Activated CD8-positive, alpha-beta T cell treated with anti-CD3 and anti-CD28 coated beads for 36 hours (primary cell): ENCODE measurements at regions not wholly inside any gene's neighbourhood (a gene's known extent, or its start where the extent isn't known, plus 50 kb on each side); places are given as distances from the start of the nearest gene placed in this dataset.

Source experiments
- ATAC-seq: fragments of 200-7000 bp; cut with Tn5 transposase; one replicate; pipeline ENCODE4 v1.10.0; 2021; ENCODE audit warnings: mild to moderate bottlenecking, moderate library complexity
- CTCF ChIA-PET: fragments of 350-600 bp; sonication (Branson Sonifier 250); formaldehyde crosslinking; loops from one replicate; lab custom pipeline; 2021; ENCODE audit warnings: antibody characterized with exemption; lab: Charles Lee
- POLR2A ChIA-PET: fragments of 350-600 bp; sonication (Branson Sonifier 250); formaldehyde crosslinking; loops from one replicate; lab custom pipeline; 2021; ENCODE audit warnings: antibody characterized with exemption; lab: Charles Lee
- DNase-seq: peaks from one replicate; pipeline ENCODE4 v3.0.0-alpha.2; 2020
- H3K27ac Mint-ChIP-seq: one replicate; pipeline ENCODE4 v1.8.0; 2021; ENCODE audit warnings: mild to moderate bottlenecking, mixed read lengths
- H3K27me3 Mint-ChIP-seq: one replicate; pipeline ENCODE4 v1.8.0; 2021; ENCODE audit warnings: mixed read lengths
- H3K36me3 Mint-ChIP-seq: one replicate; pipeline ENCODE4 v1.8.0; 2021; ENCODE audit warnings: low read depth, mixed read lengths
- H3K4me1 Mint-ChIP-seq: one replicate; pipeline ENCODE4 v1.8.0; 2021; ENCODE audit warnings: low read depth, mixed read lengths
- H3K4me3 Mint-ChIP-seq: one replicate; pipeline ENCODE4 v1.8.0; 2021; ENCODE audit warnings: mild to moderate bottlenecking, moderate library complexity, mixed read lengths
- H3K9me3 Mint-ChIP-seq: one replicate; pipeline ENCODE4 v1.8.0; 2021; ENCODE audit warnings: mixed read lengths
- intact Hi-C: fragments of 100-400 bp; cut with micrococcal nuclease; formaldehyde crosslinking; loops from one replicate; pipeline ENCODE4 v1.10.0; 2022
- TF ChIP-seq, protein P1 (sequence below): fragments of 200-600 bp; IDR thresholded peaks from one replicate; pipeline ENCODE4 v1.8.0; 2022; ENCODE audit warnings: antibody characterized with exemption, mild to moderate bottlenecking

DNA sequence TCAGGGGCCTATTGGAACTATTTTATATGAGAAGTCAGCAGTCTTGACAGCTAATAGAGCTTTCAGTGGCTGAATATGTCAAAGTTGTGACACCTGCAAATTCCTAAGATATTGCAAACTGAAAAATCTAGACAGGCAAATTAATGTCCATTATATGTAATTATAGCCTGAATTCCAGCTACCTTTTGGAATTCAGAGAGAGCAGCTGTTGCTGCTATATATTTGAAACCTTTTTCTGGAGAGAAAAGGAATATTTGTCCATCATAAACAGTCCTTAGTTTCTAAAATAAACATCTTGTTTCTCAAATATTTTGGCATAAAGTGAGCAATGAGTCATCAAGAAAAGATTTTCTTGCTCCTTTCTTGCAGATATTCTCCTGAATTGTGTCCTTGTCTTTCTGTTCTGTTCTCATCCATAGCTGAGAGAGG lies 408.9 kb upstream of the SEMA3D start:
- Mint-ChIP-seq H3K27me3 (no peaks in the 10 kb centered on the region), H3K4me1 (no peaks in the 10 kb centered on the region), H3K27ac (no peak overlapping the region), H3K9me3 (no peaks in the 10 kb centered on the region), H3K4me3 (no peak overlapping the region), H3K36me3 (no peaks in the 10 kb centered on the region)
- ChIA-PET POLR2A (no interaction called here), CTCF (no interaction called here)
- intact Hi-C loops: no loop called here
- TF ChIP-seq, protein P1, sequence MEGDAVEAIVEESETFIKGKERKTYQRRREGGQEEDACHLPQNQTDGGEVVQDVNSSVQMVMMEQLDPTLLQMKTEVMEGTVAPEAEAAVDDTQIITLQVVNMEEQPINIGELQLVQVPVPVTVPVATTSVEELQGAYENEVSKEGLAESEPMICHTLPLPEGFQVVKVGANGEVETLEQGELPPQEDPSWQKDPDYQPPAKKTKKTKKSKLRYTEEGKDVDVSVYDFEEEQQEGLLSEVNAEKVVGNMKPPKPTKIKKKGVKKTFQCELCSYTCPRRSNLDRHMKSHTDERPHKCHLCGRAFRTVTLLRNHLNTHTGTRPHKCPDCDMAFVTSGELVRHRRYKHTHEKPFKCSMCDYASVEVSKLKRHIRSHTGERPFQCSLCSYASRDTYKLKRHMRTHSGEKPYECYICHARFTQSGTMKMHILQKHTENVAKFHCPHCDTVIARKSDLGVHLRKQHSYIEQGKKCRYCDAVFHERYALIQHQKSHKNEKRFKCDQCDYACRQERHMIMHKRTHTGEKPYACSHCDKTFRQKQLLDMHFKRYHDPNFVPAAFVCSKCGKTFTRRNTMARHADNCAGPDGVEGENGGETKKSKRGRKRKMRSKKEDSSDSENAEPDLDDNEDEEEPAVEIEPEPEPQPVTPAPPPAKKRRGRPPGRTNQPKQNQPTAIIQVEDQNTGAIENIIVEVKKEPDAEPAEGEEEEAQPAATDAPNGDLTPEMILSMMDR: no peak
- DNase-seq: no peak
- no peak for ATAC-seq

DNA sequence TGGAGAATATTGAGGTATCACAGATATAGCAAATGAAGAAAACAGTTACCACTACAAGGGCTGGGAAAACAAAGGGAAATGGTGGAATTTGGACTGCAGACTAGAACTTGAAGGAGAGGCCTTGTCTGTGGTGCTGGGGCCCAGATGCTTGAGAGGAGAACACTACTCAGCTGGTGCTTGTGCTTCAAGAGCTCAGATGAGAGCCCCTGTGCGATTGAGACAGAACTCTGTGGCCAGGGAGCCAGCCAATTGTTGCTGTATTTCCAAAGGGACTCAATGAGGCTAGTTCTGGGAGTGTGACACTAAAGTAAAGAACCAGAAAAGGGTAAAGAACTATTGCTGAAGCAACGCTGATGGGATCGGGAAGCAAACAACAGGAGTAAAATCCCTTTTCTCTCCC lies 406.5 kb upstream of the SEMA3D start:
- no peak for ATAC-seq
- no peak for DNase-seq
- no peaks in the 10 kb centered on the region for H3K36me3 Mint-ChIP-seq
- no peaks in the 10 kb centered on the region for H3K9me3 Mint-ChIP-seq
- no peaks in the 10 kb centered on the region for H3K27me3 Mint-ChIP-seq
- POLR2A ChIA-PET: no interaction called here
- CTCF ChIA-PET: no interaction called here
- TF ChIP-seq, protein P1: no peak
- intact Hi-C loops: no loop called here
- no peaks in the 10 kb centered on the region for H3K4me1 Mint-ChIP-seq
- H3K4me3 Mint-ChIP-seq: no peak overlapping the region
- no peak overlapping the region for H3K27ac Mint-ChIP-seq

DNA sequence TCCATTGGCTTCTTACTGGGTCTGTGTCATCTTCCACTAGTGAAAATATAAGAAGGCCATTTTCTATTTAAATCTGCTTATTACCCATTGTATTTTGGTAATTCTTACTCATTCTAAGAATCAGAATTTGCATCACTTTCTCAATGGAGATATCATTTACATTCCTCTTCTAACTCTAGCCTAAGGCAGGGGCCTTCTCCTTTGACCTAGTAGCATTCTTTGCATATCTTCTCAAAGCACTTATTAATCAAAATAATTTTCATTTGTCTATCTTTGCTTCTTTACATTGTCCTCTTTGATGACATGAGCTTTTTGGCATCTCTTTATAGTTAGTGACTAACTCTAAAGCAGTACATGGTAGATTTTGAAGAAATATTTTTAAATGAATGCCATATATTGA lies 400.9 kb upstream of the SEMA3D start:
- Mint-ChIP-seq H3K27ac (no peak overlapping the region), H3K27me3 (no peaks in the 10 kb centered on the region), H3K36me3 (no peaks in the 10 kb centered on the region), H3K9me3 (no peaks in the 10 kb centered on the region), H3K4me1 (no peaks in the 10 kb centered on the region), H3K4me3 (no peak overlapping the region)
- ChIA-PET POLR2A (no interaction called here), CTCF (no interaction called here)
- ATAC-seq (no peak), DNase-seq (no peak)
- intact Hi-C loops: no loop called here
- TF ChIP-seq, protein P1: no peak

DNA sequence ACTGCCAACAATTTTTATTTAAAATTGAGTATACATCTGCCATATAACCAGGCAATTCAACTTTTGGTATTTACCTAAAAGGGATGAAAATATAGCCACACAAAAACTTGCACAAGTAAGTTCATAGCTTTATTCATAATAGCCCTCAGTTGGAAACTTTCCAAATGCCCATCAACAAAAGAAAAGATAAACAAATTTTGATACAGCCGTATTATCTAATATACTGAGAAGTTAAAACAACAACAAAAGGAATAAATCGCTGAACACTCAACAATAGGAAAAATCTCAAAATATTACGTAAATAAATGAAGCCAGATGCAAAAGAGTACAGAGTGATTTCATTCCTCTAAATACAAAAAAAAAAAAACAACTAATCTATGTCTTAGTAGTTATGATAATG lies 399.2 kb upstream of the SEMA3D start:
- POLR2A ChIA-PET: no interaction called here
- ATAC-seq (no peak), DNase-seq (no peak)
- Mint-ChIP-seq H3K36me3 (no peaks in the 10 kb centered on the region), H3K4me3 (no peak overlapping the region), H3K27me3 (no peaks in the 10 kb centered on the region), H3K9me3 (no peaks in the 10 kb centered on the region), H3K27ac (no peak overlapping the region), H3K4me1 (no peaks in the 10 kb centered on the region)
- intact Hi-C loops: no loop called here
- TF ChIP-seq, protein P1: no peak
- CTCF ChIA-PET: no interaction called here

DNA sequence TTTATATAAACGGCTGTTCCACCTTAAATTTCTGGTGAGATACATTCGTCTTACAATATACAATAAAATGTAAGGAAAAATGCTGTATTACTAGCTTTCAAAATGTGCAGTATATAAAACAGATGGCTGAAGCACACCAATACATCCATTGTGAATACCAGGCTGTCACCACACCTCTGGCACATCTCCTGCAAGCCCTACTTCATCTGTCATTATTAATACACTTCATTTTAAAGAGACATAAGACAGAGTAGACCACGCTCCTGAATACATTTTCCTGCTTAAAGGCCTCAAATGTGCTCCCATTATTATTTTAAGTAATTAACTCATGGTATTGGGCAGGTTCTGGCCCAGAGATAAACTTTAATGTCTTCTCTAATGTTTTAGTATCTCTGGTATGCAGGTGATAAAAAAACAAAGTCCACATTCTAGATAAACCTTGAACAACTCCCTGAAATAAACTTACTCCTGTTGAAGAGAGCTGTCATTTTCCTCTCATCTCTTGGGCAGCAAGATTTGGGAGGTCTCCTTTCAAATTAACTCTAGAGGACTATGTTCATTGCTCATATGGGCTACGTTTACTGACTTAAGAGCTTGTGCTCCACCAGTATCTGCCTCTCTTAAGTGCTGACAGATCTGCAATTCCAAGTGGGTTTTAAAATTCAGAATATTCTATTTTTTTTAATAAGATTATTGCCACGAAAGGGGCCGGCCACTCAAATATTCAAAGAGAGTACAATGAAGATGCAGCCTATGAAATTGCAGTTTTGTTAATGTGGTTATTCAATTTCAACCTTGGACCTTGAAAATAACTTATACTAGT lies 396.5 kb upstream of the SEMA3D start:
- Mint-ChIP-seq H3K4me1 (no peaks in the 10 kb centered on the region), H3K27ac (no peak overlapping the region), H3K9me3 (no peaks in the 10 kb centered on the region), H3K36me3 (no peaks in the 10 kb centered on the region), H3K27me3 (no peaks in the 10 kb centered on the region), H3K4me3 (no peak overlapping the region)
- ChIA-PET CTCF (no interaction called here), POLR2A (no interaction called here)
- TF ChIP-seq, protein P1: no peak
- intact Hi-C loops: no loop called here
- DNase-seq: no peak
- no peak for ATAC-seq
